ENCODE measurements at regions not wholly inside any gene's neighbourhood (a gene's known extent, or its start where the extent isn't known, plus 50 kb on each side); places are given as distances from the start of the nearest gene placed in this dataset.

GRCh38 chr17:34420900-34421299, 57.9 kb upstream of the CCL1 start:
- Histone ChIP-seq H3K27me3 (peaks cover 0 to 57% of the 10 kb centered on the region in 2 donors), H3K36me3 (no peaks in the 10 kb centered on the region), H3K27ac (no peak overlapping the region), H3K4me1 (no peaks in the 10 kb centered on the region), H3K4me3 (no peak overlapping the region), H3K9me3 (no peaks in the 10 kb centered on the region)
- intact Hi-C loops (cut with DNase I; ENCODE audit: low total_unique reads), result no loop called here
- TF ChIP-seq CTCF (IDR thresholded peaks at IDR 0.05), result no peak
- no peak for TF ChIP-seq POLR2A (IDR thresholded peaks at IDR 0.05)
- no peak for TF ChIP-seq POLR2AphosphoS5 (IDR thresholded peaks at IDR 0.05)
- DNase-seq (ENCODE audit: low spot score in 2 of 2), result no peak

DNA sequence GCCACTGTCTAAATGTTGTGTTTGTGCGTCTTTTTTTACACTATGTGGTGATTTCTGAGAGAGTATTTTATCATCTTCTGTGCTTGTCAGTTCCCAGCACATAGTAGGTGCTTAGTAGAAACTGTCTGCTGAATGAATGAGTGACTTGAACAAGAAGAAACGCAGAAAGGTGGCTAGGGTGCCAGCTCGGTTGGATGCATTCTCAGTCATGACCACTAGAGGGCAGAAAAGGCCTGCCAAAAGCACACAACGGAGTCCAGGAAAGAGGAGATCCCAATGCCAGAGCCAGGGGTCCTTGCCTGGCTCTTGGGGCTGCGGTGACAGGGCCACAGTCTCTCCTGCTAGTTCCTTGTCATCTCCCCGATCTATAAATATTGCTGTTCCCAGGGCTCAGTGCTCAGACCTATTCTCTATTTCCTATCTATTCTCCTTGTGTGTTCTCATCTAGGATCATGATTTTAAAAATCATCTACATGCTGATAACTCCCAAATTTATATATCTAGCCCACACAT, 57.3 kb upstream of the CCL1 start:
- Histone ChIP-seq H3K4me3 (no peak overlapping the region), H3K4me1 (no peaks in the 10 kb centered on the region), H3K9me3 (no peaks in the 10 kb centered on the region), H3K36me3 (no peaks in the 10 kb centered on the region), H3K27ac (no peak overlapping the region), H3K27me3 (peaks cover 0 to 56% of the 10 kb centered on the region in 2 donors)
- peak; percentile 87 to 89 (median 88) for TF ChIP-seq CTCF (IDR thresholded peaks at IDR 0.05)
- no peak for TF ChIP-seq POLR2A (IDR thresholded peaks at IDR 0.05)
- TF ChIP-seq POLR2AphosphoS5 (IDR thresholded peaks at IDR 0.05), result no peak
- DNase-seq (ENCODE audit: low spot score in 2 of 2), result peak in 1 of 2 donors; percentile 38
- intact Hi-C loops (cut with DNase I; ENCODE audit: low total_unique reads), result no loop called here

- H3K27me3 ChIP-seq, result peaks cover 0 to 48% of the 10 kb centered on the region in 2 donors
- intact Hi-C loops (cut with DNase I; ENCODE audit: low total_unique reads), result no loop called here
- TF ChIP-seq POLR2A (IDR thresholded peaks at IDR 0.05), result no peak
- TF ChIP-seq CTCF (IDR thresholded peaks at IDR 0.05), result no peak
Observed at GRCh38 chr17:34416116-34416515, 53.1 kb upstream of the CCL1 start.

DNA sequence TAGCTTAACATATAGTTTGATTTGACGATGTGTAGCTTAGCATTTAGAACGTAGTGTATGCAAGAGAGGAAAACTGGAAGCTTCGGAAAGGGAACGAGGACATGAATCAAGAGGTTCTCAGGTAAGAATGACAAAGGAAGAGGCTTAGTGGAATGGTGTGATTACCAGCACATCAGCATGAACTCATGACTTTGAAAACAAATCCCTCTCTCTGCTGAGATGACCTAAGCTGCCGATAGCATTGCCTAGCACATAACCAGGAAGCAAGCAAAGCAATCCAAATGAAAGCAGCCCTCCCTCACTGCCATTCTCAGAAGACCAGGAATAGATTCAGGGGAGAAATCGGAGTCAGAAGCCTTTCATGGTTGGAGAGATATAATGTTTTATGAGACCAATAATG, 51.3 kb upstream of the CCL1 start:
- Histone ChIP-seq H3K4me3 (no peak overlapping the region), H3K4me1 (no peaks in the 10 kb centered on the region), H3K9me3 (no peaks in the 10 kb centered on the region), H3K27ac (no peak overlapping the region), H3K36me3 (no peaks in the 10 kb centered on the region), H3K27me3 (peaks cover 0 to 51% of the 10 kb centered on the region in 2 donors)
- DNase-seq (ENCODE audit: low spot score in 2 of 2), result no peak
- TF ChIP-seq CTCF (IDR thresholded peaks at IDR 0.05) (no peak), POLR2A (IDR thresholded peaks at IDR 0.05) (no peak), POLR2AphosphoS5 (IDR thresholded peaks at IDR 0.05) (no peak)
- intact Hi-C loops (cut with DNase I; ENCODE audit: low total_unique reads), result no loop called here

More at GRCh38 chr17:34416116-34416515, 53.1 kb upstream of the CCL1 start:
- no peak overlapping the region for H3K27ac ChIP-seq
- H3K4me3 ChIP-seq, result no peak overlapping the region
- DNase-seq (ENCODE audit: low spot score in 2 of 2), result no peak
- H3K36me3 ChIP-seq, result no peaks in the 10 kb centered on the region
- H3K9me3 ChIP-seq, result no peaks in the 10 kb centered on the region
- H3K4me1 ChIP-seq, result no peaks in the 10 kb centered on the region

GRCh38 chr17:34413443-34414119, 50.5 kb upstream of the CCL1 start:
- intact Hi-C loops (cut with DNase I; ENCODE audit: low total_unique reads), result no loop called here
- H3K27me3 ChIP-seq, result peaks cover 0 to 49% of the 10 kb centered on the region in 2 donors
- no peak overlapping the region for H3K4me3 ChIP-seq
- H3K36me3 ChIP-seq, result no peaks in the 10 kb centered on the region
- DNase-seq (ENCODE audit: low spot score in 2 of 2), result no peak
- H3K9me3 ChIP-seq, result no peaks in the 10 kb centered on the region
- no peak for TF ChIP-seq POLR2A (IDR thresholded peaks at IDR 0.05)
- no peak for TF ChIP-seq POLR2AphosphoS5 (IDR thresholded peaks at IDR 0.05)
- TF ChIP-seq CTCF (IDR thresholded peaks at IDR 0.05), result no peak
- H3K27ac ChIP-seq, result no peak overlapping the region
- no peaks in the 10 kb centered on the region for H3K4me1 ChIP-seq
